ENCODE measurements at regions not wholly inside any gene's neighbourhood (a gene's known extent, or its start where the extent isn't known, plus 50 kb on each side); places are given as distances from the start of the nearest gene placed in this dataset.

DNA sequence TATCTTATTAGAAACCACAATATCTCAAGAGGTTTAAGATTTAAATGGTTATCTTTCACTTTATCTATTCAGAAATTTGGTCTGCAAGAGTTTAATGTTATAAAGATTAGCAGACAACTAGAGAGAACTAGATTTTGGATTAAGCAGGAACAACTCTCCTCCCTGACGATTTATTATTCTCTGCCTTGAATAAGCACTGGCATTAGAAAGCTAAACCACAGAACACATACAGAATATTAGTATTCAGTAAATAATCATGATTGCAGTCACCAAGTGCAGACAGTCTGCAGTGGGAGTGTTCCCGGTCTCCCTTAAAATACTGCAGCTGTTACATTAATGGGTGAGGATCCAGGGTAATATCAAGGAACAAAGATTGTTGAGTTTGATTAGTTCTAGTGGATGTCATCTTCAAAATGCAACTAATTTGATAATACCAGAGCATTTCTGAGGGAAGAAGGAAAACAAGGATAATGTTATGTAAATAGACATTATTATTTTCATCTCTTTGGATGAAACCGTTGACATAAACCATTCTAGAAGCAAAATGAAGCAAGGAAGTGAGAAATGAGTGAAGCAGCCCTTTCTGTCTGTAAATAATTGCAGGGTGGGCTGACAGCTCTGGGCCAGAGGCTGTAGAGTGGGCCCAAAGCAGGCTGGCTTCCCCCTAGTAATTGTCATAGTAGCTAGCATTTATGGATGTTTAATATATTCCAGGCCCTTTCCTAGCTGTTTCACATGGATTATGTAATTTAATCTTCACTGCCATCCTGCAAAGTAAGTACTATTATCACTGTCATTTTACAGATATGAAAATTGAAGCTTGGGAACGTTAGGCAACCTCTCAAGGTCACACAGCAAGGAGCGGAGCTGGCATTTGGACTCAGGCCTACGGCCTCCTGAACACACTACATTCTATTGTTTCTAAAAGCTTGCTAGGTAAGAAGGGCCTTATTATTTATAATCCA is 79.4 kb downstream of the DYRK2 start:
- H3K27me3 Mint-ChIP-seq (ENCODE audit: low read depth), result no peaks in the 10 kb centered on the region
- H3K4me1 Mint-ChIP-seq, result peaks cover 11% of the 10 kb centered on the region
- H3K27ac Mint-ChIP-seq, result no peak overlapping the region
- peaks cover 13% of the 10 kb centered on the region for H3K9me3 Mint-ChIP-seq
- H3K36me3 Mint-ChIP-seq, result no peaks in the 10 kb centered on the region
- no peak for DNase-seq (ENCODE audit: low spot score in 2 of 2, unreplicated experiment in 2 of 2)
- H3K4me3 Mint-ChIP-seq, result no peak overlapping the region
- TF ChIP-seq, protein P1, sequence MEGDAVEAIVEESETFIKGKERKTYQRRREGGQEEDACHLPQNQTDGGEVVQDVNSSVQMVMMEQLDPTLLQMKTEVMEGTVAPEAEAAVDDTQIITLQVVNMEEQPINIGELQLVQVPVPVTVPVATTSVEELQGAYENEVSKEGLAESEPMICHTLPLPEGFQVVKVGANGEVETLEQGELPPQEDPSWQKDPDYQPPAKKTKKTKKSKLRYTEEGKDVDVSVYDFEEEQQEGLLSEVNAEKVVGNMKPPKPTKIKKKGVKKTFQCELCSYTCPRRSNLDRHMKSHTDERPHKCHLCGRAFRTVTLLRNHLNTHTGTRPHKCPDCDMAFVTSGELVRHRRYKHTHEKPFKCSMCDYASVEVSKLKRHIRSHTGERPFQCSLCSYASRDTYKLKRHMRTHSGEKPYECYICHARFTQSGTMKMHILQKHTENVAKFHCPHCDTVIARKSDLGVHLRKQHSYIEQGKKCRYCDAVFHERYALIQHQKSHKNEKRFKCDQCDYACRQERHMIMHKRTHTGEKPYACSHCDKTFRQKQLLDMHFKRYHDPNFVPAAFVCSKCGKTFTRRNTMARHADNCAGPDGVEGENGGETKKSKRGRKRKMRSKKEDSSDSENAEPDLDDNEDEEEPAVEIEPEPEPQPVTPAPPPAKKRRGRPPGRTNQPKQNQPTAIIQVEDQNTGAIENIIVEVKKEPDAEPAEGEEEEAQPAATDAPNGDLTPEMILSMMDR (IDR thresholded peaks at IDR 0.05; ENCODE audit: unreplicated experiment), result no peak

DNA sequence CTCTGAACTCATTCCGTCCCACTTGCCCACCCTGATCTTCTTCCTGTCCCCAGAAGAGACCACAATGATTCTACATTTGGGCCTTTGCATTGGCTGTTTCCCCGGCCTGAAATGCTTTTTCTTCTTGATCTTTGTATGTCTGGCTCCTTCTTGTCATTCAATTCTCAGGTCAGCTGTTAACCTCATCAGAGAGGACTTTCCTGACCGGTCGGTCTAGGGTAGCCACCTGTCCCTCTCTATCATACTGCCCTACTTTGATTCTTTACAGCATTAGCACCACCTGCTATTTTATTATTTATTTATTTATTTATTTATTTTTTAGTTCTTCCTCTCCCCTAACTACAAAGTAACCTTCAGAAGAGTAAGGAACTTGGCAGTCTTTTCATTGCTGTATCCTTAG is 84.3 kb downstream of the DYRK2 start:
- TF ChIP-seq, protein P1 (IDR thresholded peaks at IDR 0.05; ENCODE audit: unreplicated experiment), result no peak
- DNase-seq (ENCODE audit: low spot score in 2 of 2, unreplicated experiment in 2 of 2), result no peak
- Mint-ChIP-seq H3K27me3 (ENCODE audit: low read depth) (no peaks in the 10 kb centered on the region), H3K36me3 (no peaks in the 10 kb centered on the region), H3K9me3 (peaks cover 13% of the 10 kb centered on the region), H3K4me3 (no peak overlapping the region), H3K27ac (no peak overlapping the region), H3K4me1 (peaks cover 8% of the 10 kb centered on the region)

DNA sequence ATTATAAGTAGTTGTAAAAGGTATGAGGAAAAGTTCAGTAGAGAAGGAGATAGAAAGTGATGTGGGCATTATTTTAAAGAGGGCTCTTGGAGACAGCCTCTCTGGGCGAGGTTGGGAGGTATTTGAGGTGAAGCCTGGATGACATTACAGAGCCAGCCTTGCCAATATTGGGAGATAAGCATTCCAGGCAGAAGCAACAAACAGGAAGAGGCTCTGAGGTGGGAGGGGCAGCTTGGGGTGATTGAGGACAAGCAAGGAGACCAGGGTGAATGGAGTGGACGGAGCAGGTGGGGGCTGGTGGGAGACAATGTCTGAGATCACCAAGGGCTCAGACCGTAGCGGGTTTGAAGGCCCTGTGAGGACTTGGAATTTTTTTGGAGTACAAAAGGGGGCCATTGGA is 87.3 kb downstream of the DYRK2 start:
- H3K9me3 Mint-ChIP-seq, result peaks cover 13% of the 10 kb centered on the region
- H3K36me3 Mint-ChIP-seq, result no peaks in the 10 kb centered on the region
- TF ChIP-seq, protein P1 (IDR thresholded peaks at IDR 0.05; ENCODE audit: unreplicated experiment), result no peak
- no peaks in the 10 kb centered on the region for H3K27me3 Mint-ChIP-seq (ENCODE audit: low read depth)
- peaks cover 6% of the 10 kb centered on the region for H3K4me1 Mint-ChIP-seq
- DNase-seq (ENCODE audit: low spot score in 2 of 2, unreplicated experiment in 2 of 2), result no peak
- H3K27ac Mint-ChIP-seq, result no peak overlapping the region
- no peak overlapping the region for H3K4me3 Mint-ChIP-seq

DNA sequence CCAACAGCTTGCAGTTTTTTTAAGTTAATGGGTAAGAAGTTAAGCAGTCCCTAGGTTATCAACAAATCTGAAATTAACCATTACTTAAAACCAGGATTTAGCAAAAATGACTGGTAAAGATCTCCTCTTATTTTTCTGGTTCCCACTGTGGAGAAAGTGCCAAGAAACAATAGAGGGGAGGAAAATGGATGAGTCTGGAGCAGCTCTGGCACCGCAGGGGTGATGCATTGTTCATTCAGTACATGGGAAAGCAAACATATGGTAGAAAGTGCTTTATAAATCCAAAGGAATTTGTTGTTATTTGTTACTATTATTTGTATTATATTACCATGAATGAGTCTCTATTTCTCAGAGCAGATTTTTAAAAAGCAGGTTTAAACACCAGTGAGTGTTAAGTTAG is 92.2 kb downstream of the DYRK2 start:
- TF ChIP-seq, protein P1 (IDR thresholded peaks at IDR 0.05; ENCODE audit: unreplicated experiment), result no peak
- DNase-seq (ENCODE audit: low spot score in 2 of 2, unreplicated experiment in 2 of 2), result no peak
- H3K36me3 Mint-ChIP-seq, result no peaks in the 10 kb centered on the region
- H3K4me1 Mint-ChIP-seq, result no peaks in the 10 kb centered on the region
- no peak overlapping the region for H3K27ac Mint-ChIP-seq
- H3K27me3 Mint-ChIP-seq (ENCODE audit: low read depth), result no peaks in the 10 kb centered on the region
- peaks cover under 1% of the 10 kb centered on the region for H3K9me3 Mint-ChIP-seq
- no peak overlapping the region for H3K4me3 Mint-ChIP-seq

DNA sequence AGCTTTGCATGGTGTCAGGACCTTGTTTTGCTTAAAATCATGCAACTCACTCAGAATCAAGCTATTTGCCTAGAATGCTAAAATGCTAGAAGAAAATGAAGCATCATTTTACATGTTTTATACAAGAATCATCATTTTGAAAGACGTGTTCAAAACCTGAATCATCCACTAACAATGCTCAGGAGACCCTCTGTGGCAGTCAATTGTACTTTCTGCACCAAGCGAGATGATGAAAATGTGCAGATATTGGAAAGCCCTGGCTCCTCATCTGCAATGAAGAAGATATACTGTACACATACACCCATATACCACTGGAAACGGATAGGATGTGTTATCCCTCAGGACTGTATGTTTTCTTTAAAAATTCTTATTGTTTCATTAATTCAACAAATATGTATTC is 92.7 kb downstream of the DYRK2 start:
- no peaks in the 10 kb centered on the region for H3K4me1 Mint-ChIP-seq
- DNase-seq (ENCODE audit: low spot score in 2 of 2, unreplicated experiment in 2 of 2), result no peak
- peaks cover 4% of the 10 kb centered on the region for H3K9me3 Mint-ChIP-seq
- H3K27ac Mint-ChIP-seq, result no peak overlapping the region
- H3K27me3 Mint-ChIP-seq (ENCODE audit: low read depth), result no peaks in the 10 kb centered on the region
- no peak overlapping the region for H3K4me3 Mint-ChIP-seq
- TF ChIP-seq, protein P1 (IDR thresholded peaks at IDR 0.05; ENCODE audit: unreplicated experiment), result no peak
- no peaks in the 10 kb centered on the region for H3K36me3 Mint-ChIP-seq

All from mesothelial cell of epicardium (in vitro differentiated cells).